ENCODE measurements at regions not wholly inside any gene's neighbourhood (a gene's known extent, or its start where the extent isn't known, plus 50 kb on each side); places are given as distances from the start of the nearest gene placed in this dataset.

- TF ChIP-seq, protein P1, sequence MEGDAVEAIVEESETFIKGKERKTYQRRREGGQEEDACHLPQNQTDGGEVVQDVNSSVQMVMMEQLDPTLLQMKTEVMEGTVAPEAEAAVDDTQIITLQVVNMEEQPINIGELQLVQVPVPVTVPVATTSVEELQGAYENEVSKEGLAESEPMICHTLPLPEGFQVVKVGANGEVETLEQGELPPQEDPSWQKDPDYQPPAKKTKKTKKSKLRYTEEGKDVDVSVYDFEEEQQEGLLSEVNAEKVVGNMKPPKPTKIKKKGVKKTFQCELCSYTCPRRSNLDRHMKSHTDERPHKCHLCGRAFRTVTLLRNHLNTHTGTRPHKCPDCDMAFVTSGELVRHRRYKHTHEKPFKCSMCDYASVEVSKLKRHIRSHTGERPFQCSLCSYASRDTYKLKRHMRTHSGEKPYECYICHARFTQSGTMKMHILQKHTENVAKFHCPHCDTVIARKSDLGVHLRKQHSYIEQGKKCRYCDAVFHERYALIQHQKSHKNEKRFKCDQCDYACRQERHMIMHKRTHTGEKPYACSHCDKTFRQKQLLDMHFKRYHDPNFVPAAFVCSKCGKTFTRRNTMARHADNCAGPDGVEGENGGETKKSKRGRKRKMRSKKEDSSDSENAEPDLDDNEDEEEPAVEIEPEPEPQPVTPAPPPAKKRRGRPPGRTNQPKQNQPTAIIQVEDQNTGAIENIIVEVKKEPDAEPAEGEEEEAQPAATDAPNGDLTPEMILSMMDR (IDR thresholded peaks at IDR 0.05; ENCODE audit: poor library complexity): no peak
- TF ChIP-seq EZH2 (IDR thresholded peaks at IDR 0.05; ENCODE audit: borderline replicate concordance) (no peak), EZH2phosphoT487 (IDR thresholded peaks at IDR 0.05; ENCODE audit: low read depth, severe bottlenecking, unreplicated experiment) (no peak)
These were observed 1783.9 kb downstream of the SUCLG1 start for GRCh38 chr2:82675186-82675585.
